Coronary artery (tissue), 2 donors: ENCODE measurements at regions not wholly inside any gene's neighbourhood (a gene's known extent, or its start where the extent isn't known, plus 50 kb on each side); places are given as distances from the start of the nearest gene placed in this dataset.

ENCODE experiments used
- DNase-seq: peaks from one replicate; pipeline ENCODE4 v3.0.0-alpha.2; 2017; ENCODE audit warnings: low spot score
- H3K27ac ChIP-seq, 2 donors: fragments of 200-600 bp; sonication (generic); one replicate each; pipeline ENCODE4 v1.5.1; 2016 to 2019
- H3K4me3 ChIP-seq: fragments of 200-600 bp; sonication (generic); 2 replicates; pipeline ENCODE4 v1.5.1; 2016; ENCODE audit warnings: mild to moderate bottlenecking, moderate library complexity
- TF ChIP-seq, protein P1 (sequence below): fragments of 200-600 bp; sonication (generic); IDR thresholded peaks from one replicate; pipeline ENCODE4 v1.5.1; 2019; ENCODE audit warnings: antibody characterized with exemption

- TF ChIP-seq, protein P1, sequence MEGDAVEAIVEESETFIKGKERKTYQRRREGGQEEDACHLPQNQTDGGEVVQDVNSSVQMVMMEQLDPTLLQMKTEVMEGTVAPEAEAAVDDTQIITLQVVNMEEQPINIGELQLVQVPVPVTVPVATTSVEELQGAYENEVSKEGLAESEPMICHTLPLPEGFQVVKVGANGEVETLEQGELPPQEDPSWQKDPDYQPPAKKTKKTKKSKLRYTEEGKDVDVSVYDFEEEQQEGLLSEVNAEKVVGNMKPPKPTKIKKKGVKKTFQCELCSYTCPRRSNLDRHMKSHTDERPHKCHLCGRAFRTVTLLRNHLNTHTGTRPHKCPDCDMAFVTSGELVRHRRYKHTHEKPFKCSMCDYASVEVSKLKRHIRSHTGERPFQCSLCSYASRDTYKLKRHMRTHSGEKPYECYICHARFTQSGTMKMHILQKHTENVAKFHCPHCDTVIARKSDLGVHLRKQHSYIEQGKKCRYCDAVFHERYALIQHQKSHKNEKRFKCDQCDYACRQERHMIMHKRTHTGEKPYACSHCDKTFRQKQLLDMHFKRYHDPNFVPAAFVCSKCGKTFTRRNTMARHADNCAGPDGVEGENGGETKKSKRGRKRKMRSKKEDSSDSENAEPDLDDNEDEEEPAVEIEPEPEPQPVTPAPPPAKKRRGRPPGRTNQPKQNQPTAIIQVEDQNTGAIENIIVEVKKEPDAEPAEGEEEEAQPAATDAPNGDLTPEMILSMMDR = no peak
- Histone ChIP-seq H3K27ac (no peak overlapping the region), H3K4me3 (no peak overlapping the region)
- no peak for DNase-seq
Observed at GRCh38 chr20:60125513-60125912, 167.3 kb downstream of the CDH26 start.

- H3K4me3 ChIP-seq = no peak overlapping the region
- TF ChIP-seq, protein P1 = no peak
- H3K27ac ChIP-seq = no peak overlapping the region
- DNase-seq = no peak
Observed at GRCh38 chr20:60126975-60127374, 168.8 kb downstream of the CDH26 start.

- no peak overlapping the region for H3K27ac ChIP-seq
- H3K4me3 ChIP-seq = no peak overlapping the region
- TF ChIP-seq, protein P1 = no peak
- no peak for DNase-seq
Observed at GRCh38 chr20:60131375-60131774, 173.2 kb downstream of the CDH26 start.

- H3K4me3 ChIP-seq = no peak overlapping the region
- H3K27ac ChIP-seq = no peak overlapping the region
- TF ChIP-seq, protein P1 = no peak
- no peak for DNase-seq
Observed at GRCh38 chr20:60132162-60132826, 174.1 kb downstream of the CDH26 start.

DNA sequence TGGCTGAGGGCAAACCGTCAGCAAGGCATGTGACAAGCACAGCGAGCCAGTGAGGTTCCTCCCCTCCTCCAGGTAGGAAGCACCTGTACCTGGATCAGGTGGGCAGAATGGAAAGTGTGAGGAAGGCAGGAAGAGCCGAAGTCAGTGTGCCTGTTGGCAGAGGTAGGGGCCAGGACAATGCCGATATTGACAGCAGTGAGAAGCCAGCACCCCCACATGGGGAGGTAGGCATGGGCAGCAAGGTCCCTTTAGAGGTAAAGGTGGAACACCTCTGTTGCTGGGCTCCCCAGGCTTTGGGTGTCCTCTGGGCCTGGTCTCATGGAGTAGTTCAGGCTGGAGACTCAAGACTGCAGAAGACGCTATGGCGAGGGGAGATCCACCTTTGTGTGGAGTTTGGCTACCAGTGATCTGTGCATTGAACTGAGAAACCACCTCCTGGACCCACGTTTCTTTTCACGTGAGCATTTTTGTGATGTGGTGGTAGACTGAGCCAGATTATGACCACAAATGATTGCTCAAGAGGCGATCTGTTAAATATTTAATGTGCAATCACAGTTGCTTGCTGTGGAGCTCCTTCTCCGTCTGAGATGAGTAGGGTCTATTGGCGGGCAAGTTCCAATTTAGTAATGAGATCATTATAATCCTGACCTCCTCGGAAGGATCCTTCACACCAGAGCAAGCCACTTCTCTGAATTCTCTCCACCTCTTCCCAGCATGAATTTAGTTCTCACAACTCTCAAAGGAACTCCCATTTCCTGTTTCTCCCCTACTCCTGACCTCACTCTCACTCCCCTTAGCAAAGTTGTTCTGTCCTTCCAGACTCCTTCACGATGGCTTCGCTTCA, 174.8 kb downstream of the CDH26 start:
- no peak overlapping the region for H3K4me3 ChIP-seq
- no peak overlapping the region for H3K27ac ChIP-seq
- no peak for DNase-seq
- TF ChIP-seq, protein P1 = no peak

DNA sequence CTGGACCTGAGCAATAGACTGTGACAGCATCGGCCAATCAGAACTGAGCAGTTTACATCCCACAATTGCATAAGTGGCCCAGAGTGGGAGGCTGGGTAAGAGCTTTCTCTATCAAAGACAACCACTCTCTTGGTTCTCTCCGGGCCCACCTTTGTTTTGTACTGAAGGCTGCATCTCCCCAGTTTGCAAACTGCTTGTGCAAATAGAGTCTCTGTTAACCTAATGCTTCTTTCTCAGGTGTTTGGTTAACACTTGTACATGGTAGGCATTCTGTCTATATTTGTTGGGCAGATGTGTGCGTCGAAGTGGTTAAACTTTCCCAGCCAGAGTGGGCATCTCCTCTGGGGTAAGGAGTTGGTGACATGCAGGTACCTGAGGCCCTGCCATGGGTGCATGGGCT, 177.1 kb downstream of the CDH26 start:
- no peak for DNase-seq
- Histone ChIP-seq H3K27ac (no peak overlapping the region), H3K4me3 (no peak overlapping the region)
- TF ChIP-seq, protein P1 = no peak
